Left cardiac atrium (tissue), 4 donors: ENCODE measurements at regions not wholly inside any gene's neighbourhood (a gene's known extent, or its start where the extent isn't known, plus 50 kb on each side); places are given as distances from the start of the nearest gene placed in this dataset.
"Not testable (repeated sequence)": the region's sequence is repeated elsewhere in the genome, so short reads cannot be mapped to it uniquely, and the experiment has no call there.

ENCODE experiments used
- ATAC-seq, 2 donors: fragments of 200-7000 bp; cut with Tn5 transposase; one replicate each; pipeline ENCODE4 v1.9.1; 2020; ENCODE audit warnings: mild to moderate bottlenecking in 2 of 2, moderate library complexity in 2 of 2
- DNase-seq: peaks from one replicate; pipeline ENCODE4 v3.0.0-alpha.2; 2020
- intact Hi-C, 2 donors: fragments of 100-400 bp; cut with DNase I; formaldehyde crosslinking; loops; one replicate each; pipeline versions ENCODE4 v1.14.1 to v1.15.1; 2022 to 2023
- donor health status: DM: no; HTN: yes; CAD: no.
- donor health status: DM: no; HTN: yes; CAD: no; lungs with severe emphysema.
- donor health status: DM: yes; HTN: yes; CAD: no.
- donor health status: Dilated cardiomyopathy.

- ATAC-seq (no peak), DNase-seq (no peak)
- intact Hi-C loops, result no loop called here
These were observed 59.5 kb upstream of the RALGPS2 start for GRCh38 chr1:178665579-178665978.

DNA sequence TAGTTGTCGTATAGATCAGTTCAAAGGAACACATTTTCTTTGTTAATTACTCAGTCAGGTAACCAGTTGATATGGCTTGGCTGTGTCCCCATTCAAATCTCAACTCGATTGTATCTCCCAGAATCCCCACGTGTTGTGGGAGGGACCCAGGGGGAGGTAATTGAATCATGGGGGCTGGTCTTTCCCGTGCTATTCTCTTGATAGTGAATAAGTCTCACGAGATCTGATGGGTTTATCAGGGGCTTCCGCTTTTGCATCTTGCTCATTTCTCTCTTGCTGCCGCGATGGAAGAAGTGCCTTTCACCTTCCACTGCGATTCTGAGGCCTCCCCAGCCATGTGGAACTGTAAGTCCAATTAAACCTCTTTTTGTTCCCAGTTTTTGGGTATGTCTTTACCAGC is 58.2 kb upstream of the RALGPS2 start:
- ATAC-seq, DNase-seq, intact Hi-C loops: not testable (repeated sequence)

DNA sequence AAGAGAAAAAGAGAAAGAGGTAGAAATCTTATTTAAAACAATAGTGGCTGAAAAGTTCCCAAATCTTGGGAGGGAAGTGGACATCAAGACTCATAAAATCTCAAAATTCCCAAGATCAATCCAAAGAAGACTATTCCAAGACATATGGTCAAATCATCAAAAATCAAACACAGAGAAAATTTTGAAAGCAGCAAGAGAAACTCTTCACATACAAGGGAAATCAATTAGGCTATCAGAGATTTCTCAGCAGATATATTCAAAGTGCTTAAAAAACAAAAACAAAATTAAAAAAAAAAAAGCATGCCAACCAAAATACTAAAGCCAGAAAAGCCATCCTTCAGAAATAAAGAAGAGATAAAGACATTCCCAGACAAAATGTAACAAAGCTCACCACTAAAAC is 52.6 kb upstream of the RALGPS2 start:
- no peak for DNase-seq
- ATAC-seq, result no peak
- intact Hi-C loops, result no loop called here

DNA sequence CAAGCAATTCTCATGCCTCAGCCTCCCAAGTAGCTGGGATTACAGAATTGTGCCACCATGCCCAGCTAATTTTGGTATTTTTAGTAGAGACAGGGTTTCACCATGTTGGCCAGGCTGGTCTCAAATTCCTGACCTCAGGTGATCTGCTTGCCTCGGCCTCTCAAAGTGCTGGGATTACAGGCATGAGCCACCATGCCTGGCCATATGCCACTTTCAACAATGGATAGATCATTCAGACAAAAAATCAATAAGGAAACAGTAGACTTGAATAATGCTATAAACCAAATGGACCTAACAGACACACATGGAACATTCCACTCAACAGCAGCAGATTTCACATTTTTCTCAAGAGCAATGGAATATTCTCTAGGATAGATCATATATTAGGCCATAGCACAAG is 50.5 kb upstream of the RALGPS2 start:
- intact Hi-C loops, ATAC-seq, DNase-seq: not testable (repeated sequence)
